Activated CD8-positive, alpha-beta memory T cell treated with anti-CD3 and anti-CD28 coated beads, Interleukin-2, amount 50 U/mL, for 4 hours (primary cell): ENCODE measurements at regions not wholly inside any gene's neighbourhood (a gene's known extent, or its start where the extent isn't known, plus 50 kb on each side); places are given as distances from the start of the nearest gene placed in this dataset.
"Not testable (repeated sequence)": the region's sequence is repeated elsewhere in the genome, so short reads cannot be mapped to it uniquely, and the experiment has no call there.

Source experiments
- DNase-seq: peaks from one replicate; pipeline ENCODE4 v3.0.0-alpha.2; 2020

DNA sequence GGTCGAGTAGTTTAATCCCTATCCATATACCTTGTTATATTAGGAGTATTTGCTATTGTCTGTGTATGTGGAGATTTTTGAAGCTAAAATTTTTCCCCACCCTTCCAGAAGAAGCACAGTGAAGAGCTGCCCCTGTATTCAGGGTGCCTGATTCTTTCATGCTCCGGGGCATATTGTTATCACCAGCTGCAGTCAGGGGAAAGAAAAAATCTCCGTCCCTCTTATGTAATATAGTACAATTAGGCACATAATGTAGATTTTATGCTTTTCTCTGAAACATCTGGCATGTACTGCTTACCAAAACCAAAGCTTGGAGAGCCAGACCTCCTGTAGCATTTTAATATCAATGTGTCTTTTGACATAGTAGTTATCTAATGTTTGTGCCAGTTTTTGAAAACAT lies 214.9 kb upstream of the EDNRB start:
- DNase-seq: no peak

DNA sequence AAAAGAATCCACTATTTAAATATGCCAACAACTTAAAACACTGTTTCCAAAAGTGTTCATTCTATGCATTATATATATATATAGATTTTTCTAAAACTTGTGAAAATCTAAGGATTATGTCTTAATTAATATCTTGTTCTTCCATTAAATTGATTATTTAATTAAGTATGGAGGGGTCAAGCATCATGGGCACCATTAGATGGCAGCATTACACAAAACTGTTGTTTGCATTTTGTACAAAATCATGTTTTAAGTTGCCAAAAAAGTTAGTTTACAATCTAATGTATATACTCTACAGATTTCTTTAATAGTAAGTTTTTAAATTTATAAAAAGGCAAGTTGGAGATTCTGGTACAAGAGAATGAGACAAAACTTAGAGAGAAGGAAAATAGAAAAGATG lies 213.2 kb upstream of the EDNRB start:
- no peak for DNase-seq

DNA sequence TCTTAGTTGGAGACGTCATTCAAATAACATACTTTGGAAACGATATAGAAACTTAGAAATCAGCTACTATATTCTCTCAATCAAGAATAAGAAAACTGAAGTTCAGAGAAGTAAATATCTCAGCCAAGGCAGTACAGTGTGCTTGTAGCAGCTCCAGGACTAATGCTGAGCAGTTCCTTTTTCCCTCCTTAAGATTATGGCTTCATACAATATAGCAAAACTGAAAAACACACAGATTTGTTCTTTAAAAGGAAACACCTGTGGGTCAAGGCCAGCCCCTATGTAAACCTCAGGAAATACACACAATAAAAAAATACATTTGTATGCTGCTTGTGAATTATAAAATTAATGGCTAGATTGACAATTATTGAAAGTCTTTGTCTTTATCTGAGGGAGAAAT lies 212.7 kb upstream of the EDNRB start:
- DNase-seq: no peak

DNA sequence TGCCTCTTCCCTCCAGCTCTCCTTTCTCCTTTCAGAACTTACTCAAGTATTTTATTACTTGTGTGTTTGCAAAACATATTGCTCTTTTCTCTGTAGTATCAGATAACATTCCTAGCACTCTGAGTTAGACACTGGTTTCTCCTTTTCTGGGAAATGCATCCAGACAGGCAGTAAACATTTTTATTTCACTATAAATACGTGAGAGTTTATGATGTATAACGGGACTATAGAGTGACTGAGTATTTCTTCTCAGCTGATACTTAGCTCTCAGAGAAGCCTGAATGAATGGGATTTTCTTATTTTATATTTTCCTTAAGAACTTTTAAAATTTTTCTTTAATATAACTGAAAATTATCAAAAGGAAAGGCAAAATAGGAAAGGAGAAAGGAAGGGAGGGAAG lies 211.2 kb upstream of the EDNRB start:
- no peak for DNase-seq

DNA sequence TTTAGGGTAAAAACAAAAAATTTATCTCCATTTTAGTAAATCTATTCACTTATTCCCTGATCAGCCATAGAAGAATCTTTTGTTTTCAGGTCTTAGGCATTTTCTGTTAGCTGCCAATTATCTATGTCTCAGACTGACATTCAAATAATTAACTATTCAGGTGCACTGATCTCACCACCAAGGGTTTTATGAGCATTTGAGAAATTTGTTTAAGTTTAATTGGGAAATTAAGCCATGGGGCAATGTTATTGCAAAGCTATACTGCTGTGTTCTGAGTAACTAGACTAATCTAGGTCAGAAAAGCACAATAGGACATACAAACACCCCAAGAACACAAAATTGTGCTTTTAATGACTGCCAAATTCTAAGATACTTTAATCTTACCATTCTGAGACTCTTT lies 210.7 kb upstream of the EDNRB start:
- DNase-seq: no peak

DNA sequence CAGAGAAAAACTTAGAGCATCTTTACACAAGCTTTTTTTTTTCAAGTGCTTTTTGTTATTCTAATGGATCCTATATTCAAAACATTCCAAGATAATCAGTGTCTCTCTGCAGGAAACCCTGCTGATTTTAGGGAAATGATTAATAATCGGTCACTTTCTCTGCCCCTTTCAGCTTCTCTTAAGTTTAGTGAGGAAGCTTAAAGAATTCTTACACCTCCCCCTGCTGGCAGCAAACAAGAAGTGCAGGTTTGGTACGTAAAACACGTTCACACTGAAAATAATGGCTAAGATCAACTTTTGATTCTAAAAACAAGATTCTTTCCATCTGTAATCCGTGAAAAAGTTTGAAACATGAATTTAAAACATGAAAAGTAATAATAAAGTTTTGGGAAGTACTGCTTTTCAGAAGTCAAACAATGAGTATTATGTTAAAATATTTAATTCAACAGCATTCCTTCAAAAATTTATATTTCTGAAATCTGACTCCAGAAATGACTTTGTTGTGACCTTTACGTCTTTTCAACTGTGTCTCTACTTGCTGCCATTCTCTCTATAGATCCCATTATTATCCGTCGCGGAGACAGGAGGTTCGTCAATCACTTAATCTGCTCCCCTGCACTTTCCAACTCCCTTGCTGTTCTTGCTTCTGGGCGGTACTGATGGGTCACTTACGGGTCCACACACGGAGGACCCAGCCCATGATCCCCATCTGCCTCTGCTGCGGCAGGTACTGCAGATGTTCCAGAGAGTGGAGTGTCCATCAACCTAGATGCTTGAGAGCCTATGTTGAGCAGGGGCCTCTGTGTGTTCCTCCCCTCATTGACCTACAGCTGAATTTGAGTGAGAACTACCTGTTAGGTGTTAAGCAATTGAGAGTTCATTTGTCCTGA lies 203.1 kb upstream of the EDNRB start:
- peak; percentile 25 for DNase-seq

DNA sequence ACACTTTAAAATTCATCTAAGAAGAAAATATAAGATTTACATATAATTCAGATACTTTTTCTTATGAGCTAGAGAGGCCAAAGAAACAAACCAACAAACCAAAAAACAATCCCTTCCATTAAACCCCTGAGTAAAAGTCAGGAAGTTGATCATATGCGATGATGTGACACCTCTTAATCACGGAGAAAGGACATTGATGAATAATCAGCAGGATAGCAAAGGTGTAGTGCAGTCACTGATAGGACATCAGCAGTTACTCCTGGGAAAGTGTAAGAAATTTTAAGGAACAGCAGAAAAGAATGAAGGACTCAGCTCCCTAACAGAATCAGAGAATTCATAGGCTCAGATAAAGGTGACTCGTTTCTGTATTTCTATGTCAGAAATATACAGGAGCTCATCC lies 202.4 kb upstream of the EDNRB start:
- DNase-seq: no peak

DNA sequence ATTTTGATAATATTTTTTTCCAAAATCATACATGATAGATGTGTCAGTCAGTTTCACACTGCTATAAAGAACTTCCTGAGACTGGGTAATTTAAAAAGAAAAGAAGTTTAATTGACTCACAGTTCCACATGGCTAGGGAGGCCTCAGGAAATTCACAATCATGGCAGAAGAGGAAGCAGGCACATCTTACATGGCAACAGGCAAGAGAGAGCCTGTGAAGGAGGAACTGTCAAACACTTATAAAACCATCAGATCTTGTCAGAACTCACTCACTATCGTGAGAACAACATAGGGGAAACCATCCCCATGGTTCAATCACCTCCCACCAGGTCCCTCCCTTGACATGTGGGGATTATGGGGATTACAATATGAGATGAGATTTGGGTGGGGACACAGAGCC lies 201.5 kb upstream of the EDNRB start:
- DNase-seq: not testable (repeated sequence)

DNA sequence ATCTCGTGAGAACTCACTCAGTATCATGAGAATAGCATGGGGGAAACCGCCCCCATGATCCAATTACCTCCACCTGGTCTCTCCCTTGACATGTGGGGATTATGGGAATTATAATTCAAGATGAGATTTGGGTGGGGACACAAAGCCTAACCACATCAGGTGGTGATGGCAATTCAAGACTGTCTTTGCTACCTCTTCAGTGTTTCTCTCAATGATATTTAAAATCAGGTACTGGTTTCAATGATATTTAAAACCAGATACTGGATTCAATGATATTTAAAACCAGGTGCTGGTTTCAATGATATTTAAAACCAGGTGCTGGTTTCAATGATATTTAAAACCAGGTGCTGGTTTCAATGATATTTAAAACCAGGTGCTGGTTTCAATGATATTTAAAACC lies 198.4 kb upstream of the EDNRB start:
- not testable (repeated sequence) for DNase-seq

DNA sequence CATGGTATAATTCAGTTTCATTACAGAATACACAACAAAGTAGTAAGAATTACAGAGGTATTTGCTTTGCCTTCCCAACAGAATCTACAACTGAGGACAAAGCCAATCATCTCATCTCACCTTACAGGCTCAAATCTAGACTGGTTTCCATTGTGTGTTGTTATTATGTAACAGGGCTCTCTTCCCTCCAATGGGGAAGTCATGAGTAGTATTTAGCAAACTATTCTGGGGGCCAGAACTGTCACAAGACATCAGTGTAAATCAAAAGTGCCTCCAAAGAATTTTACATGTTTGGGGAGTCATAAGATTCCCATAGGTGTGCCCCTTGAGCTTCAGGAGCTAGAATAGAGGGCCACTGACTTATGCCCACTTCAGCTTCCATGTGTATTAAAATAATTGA lies 187.0 kb upstream of the EDNRB start:
- DNase-seq: no peak

DNA sequence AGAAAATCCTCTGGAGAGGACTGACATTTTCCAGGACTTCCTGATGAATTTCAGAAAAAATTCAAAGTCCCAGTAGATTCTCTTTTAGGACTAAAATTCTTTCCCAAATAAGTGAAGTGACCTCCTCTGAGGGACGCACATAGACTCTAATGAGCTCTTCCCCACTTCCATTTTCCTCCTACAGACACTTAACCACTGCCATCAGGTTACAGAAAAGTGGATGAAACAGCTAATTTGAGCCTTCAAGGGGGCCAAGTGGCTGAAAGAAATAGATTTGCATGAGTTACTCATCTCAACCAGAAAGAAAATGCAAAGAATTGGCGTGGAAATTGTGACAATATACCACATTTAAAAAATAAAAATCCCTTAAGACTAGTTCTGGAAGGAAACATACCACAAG lies 185.3 kb upstream of the EDNRB start:
- DNase-seq: no peak

DNA sequence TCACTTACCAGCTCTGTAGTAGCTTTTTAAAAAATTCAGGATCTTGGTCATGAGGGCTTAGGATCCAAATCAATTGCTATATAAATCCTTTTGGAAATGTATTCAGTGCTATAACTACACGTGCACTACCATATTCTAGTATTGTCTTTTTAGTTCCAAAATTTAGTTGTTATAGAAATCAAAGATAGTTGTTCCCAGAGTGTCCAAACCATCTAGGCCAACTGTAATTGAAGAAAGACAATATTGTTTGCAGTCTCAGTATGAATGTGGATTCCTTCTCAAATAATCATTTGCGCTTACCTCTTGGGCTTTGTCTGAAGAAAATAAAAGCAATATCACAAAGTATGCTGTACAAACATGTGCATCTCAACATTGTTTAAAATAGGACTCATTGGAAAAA lies 184.1 kb upstream of the EDNRB start:
- DNase-seq: no peak

DNA sequence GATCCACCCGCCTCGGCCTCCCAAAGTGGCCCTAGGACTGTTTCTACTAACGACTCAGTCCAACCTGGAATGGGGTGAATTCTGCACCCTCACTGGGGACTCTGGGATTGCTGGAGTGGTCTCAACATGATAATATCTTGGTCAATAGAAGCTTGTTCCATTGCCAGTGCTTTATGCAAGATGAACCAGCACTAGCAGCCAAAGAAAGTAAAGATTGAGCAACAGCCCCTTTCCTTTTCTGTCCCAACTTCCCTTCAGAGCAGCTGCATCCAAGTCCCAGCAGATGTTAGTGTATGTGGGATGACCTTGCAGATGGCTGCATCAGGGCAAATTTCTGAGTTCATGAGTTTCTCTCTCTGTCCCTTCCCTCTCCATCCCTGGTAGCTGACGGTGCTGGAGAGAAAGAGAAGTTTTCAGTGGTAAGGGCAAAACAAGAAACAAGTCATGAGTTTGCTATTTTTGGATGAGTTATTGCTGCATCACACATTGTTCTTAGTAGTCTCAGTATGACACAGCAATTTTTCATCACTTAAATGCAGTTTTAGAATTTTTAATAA lies 183.6 kb upstream of the EDNRB start:
- DNase-seq: no peak

DNA sequence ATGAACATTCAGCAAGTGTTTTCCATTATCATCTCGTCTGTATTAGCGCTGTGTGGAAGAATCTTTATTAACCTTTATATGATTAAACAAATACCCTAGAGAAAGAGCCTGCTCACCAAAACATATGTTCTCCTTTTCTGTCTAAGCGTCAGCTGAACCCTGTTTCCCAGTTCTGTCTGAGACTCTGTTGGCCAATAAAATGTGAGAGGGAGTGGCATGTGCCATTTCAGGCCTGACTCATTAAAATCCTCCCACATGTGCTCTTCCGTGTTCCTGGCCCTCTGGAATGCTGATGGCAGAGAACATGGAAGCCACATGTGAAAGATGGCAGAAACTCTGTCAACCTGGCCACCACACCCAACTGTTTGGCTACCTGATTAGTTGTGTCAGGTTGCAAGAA lies 181.9 kb upstream of the EDNRB start:
- no peak for DNase-seq

DNA sequence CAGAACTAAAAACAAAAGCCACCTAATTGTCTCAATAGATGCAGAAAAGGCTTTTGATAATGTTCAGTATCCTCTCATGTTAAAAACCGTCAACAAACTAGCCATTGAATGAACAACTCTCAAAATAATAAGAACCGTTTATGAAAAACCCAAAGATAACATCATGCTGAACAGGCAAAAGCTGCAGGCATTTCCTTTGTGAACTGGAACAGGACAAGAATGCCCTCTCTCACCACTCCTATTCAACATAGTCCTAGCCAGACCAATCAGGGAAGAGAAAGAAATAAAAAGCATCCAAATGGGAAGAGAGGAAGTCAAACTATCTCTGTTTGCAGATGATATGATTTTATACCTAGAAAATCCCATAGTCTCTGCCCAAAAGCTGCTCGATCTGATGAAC lies 179.6 kb upstream of the EDNRB start:
- no peak for DNase-seq

DNA sequence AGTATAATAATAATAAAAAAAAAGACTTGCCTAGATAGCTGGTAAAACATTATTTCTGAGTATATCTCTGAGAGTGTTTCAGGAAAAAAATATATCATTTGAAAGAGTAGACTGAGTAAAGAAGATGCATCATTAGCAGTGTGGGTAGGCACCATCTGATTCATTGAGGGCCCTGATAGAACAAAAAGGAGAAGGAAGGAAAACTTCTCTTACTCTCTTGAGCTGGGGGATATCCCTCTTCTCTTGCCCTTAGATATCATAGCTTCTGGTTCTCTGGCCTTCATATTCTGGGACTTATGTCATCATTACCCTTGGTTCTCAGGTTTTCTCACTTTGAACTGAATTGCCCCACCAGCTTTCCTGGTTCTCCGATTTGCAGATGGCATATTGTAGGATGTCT lies 177.6 kb upstream of the EDNRB start:
- no peak for DNase-seq

DNA sequence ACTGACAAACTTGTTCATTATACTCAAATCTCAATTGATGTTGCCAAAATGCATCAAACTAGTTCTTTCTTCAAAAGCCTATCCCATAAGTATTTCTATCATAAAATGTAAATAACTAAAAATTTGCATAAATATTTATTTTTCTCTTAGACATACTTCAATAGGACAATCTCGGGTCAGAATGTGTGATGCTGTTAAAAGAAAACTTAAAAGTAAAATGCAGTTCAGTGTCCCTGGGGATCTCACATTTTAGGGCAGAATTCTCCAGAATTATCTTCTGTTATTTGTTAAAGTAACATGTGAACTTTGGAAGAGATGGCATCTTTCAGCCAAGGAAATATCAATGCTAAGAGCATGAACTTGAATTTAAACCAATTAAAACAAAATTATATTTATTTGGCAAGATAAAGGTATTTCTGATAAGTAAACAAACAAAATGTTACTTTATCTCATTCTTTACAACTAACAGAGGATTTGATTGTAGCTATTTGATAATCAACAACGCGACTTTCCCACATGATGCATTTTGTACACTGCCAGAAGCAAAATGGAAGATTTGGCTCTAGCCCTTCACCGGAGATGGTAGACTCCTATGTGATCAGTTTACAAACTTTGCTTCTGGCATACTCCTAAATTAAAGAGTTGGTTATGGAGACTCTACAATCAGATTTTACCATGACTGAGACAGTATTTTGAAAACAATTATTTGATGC lies 169.5 kb upstream of the EDNRB start:
- DNase-seq: no peak

DNA sequence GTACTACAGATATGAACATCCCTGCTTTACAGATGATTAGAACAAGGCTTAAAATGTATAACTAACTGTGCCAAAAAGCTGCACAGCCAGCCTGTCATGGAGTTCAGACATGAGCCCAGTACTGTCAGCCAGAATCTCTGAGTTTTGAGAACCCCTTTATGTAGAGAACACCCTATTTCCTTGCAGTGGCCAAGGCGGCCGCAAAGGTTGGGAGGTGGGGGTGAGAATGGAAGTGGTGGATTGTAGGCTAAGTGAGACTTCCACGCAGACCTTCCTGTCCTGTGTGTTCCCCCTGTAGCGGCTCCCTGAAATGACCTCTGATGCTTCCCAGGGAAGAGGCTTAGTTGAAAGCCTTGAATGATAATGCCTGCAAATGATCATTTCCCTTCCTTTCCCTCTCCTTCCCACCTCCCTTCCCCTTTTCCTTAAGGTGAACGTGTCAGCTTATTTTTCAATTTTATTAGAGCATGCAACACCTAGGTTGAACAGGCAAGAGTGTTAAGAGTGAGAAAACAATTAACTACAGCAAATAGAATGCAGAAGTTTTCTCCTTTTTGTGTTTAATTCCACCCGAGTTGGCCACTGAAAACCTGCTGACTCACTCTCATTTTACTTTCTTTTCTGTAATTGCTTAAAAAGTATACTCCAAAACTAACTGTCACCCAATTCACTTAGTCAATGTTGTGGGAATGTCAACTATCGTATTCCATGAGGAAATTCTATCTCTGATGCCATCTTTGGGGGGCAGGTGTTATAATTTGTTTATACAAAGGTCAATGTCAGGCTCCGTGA lies 167.0 kb upstream of the EDNRB start:
- DNase-seq: no peak

DNA sequence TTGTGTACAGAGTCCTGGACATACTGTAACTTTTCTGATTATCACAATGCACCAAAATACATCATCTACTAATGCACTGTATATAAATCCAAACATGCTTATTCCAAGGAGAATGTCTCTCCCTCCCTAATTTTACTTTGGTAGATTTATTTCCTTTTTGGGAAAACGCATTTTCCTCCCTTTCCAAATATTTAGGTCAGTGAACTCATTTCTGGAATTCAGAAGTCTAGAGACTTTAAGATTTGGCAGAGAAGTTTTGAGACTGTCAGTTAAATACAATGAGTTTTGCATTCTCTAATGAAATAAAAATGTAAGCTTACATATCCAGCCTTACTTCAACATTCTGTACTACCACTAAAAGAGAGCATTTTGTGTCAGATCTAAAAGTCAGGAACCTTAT lies 165.8 kb upstream of the EDNRB start:
- no peak for DNase-seq

DNA sequence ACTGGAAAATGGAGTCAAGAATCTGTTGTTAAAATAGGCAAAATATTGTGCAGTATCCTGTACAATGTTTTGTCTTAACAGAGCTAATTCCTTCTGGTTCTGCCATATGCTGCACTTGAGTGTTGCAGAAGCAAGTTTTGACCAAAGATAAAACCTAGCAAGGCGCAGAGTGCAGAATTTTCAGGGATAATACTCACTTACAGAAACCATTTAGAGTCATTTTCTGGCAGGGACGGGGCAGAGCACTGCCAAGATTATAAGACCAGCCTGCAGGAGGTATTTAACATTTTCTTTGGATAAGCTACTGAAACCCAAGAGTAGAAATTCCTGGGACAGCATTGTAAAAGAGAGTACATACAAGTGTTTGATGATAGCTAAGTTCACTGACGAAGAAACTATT lies 159.5 kb upstream of the EDNRB start:
- no peak for DNase-seq

DNA sequence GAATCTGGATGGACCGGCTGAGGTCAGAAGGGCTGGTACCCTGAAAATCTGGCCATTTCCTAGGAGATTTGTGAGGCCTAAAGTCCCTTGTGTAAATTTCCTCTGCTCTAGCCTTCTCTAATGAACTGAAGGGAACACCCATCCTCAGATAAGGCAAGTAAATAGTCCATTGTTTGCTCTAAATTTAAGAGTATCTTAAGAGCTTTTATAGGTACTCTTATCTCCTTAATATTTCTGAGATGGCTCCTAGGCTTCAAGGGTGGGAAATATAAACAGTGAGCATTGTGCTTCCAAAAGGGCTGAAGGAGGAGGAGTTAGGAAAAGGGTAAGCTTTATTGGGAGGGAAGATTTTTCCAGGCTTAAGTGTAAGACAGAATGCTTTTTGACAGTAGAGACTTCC lies 148.7 kb upstream of the EDNRB start:
- no peak for DNase-seq

DNA sequence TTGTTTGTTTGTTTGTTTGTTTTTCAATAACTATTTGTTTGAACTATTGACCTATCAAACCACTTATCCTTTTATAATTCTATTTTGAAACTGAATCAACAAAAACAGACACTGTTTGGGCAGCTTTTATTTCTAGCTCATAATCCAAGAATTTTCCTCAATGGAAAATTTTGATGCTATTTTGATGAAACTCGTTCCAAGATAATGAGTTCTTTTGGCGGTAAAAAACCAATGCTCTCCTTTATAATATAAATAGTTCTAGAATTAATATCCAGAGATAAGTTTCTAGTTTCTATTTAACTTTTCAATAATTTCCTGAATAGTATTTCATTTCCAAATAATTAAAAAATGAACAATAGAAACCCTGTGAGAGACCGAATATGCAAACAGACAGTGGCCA lies 146.5 kb upstream of the EDNRB start:
- no peak for DNase-seq

DNA sequence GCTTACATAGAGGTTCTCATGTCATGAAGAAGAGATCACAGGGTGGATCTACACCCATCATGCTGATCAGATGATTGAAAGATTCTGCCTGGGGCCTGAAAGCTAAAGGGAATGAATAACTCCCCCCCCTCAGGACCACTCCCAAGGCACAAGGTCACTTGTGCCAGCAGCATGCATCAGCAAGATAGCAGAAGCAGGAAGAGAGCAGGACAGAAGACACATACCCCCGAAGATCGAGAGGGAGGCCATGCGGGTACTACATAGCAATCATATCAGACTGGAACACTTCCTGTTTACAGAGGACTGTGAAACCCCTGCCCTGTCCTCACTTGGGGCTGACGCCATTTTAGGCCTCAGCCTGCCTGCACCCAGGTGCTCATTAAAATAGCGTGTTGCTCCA lies 143.2 kb upstream of the EDNRB start:
- no peak for DNase-seq

DNA sequence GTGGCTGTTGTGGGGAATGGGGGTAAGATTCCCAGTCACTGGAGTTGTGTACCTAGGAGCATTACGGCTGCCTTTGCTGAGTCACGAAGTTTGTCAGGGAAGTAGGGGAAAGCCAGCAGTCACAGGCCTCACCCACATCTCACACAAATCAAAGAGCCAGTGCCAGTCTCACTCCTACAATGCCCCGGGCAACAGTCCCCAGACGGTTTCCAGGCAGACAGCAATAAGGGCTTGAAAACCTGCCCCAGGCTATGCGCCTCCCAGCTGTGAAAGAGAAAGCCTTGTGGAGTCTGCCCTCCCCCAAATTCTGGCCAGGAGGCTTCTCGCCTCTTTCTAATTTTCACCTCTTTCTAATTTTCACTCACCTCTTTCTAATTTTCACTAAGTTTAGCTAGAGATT lies 142.3 kb upstream of the EDNRB start:
- no peak for DNase-seq
